Fibroblast of lung (primary cell): ENCODE measurements at regions not wholly inside any gene's neighbourhood (a gene's known extent, or its start where the extent isn't known, plus 50 kb on each side); places are given as distances from the start of the nearest gene placed in this dataset.

Experiments
- DNase-seq, 2 donors: peaks; one replicate each; pipeline versions ENCODE4 v3.0.0 to v3.0.0-alpha.2; 2010; ENCODE audit warnings: low read depth in 2 of 2
- H2AFZ ChIP-seq: 2 replicates; pipeline ENCODE4 v1.5.1; 2012; ENCODE audit warnings: low read length, control low read depth, inconsistent platforms
- H3K27ac ChIP-seq: 2 replicates; pipeline ENCODE4 v1.5.1; 2011; ENCODE audit warnings: low read length, control low read depth; ENCODE audit not compliant: insufficient read depth
- H3K27me3 ChIP-seq: 2 replicates; pipeline ENCODE4 v1.5.1; 2011; ENCODE audit warnings: mild to moderate bottlenecking, low read length; ENCODE audit not compliant: control insufficient read depth, insufficient read depth
- H3K36me3 ChIP-seq: 2 replicates; pipeline ENCODE4 v1.5.1; 2011; ENCODE audit warnings: low read length; ENCODE audit not compliant: control insufficient read depth, insufficient read depth
- H3K4me1 ChIP-seq: 2 replicates; pipeline ENCODE4 v1.5.1; 2011; ENCODE audit warnings: low read length; ENCODE audit not compliant: control insufficient read depth, insufficient read depth; ENCODE audit errors: extremely low read depth
- H3K4me2 ChIP-seq: 2 replicates; pipeline ENCODE4 v1.5.1; 2011; ENCODE audit warnings: low read length, control low read depth; ENCODE audit not compliant: insufficient read depth; ENCODE audit errors: extremely low read depth
- H3K4me3 ChIP-seq, 4 experiments: fragments of 200-600 bp in 1 of 4; sonication (generic) in 1 of 4; replicated peaks in 1 of 4; 2 replicates each; pipeline ENCODE4 v1.5.1; 2011 to 2016; ENCODE audit warnings: low read length in 4 of 4, low read depth in 3 of 4, mild to moderate bottlenecking in 3 of 4, control low read depth in 2 of 4, inconsistent platforms in 1 of 4, mixed read lengths in 1 of 4; ENCODE audit not compliant: insufficient read depth in 1 of 4; ENCODE audit errors: control extremely low read depth in 1 of 4
- H3K79me2 ChIP-seq: 2 replicates; pipeline ENCODE4 v1.5.1; 2012; ENCODE audit warnings: mild to moderate bottlenecking, low read length, inconsistent platforms; ENCODE audit not compliant: control insufficient read depth, insufficient read depth
- H3K9ac ChIP-seq: 2 replicates; pipeline ENCODE4 v1.5.1; 2011; ENCODE audit warnings: mild to moderate bottlenecking, low read length, control low read depth; ENCODE audit not compliant: insufficient read depth
- H3K9me3 ChIP-seq: 2 replicates; pipeline ENCODE4 v1.5.1; 2012; ENCODE audit warnings: low read depth, low read length; ENCODE audit not compliant: control insufficient read depth, insufficient read depth
- H4K20me1 ChIP-seq: 2 replicates; pipeline ENCODE4 v1.5.1; 2011; ENCODE audit warnings: low read length; ENCODE audit not compliant: control insufficient read depth, insufficient read depth; ENCODE audit errors: extremely low read depth
- CTCF ChIP-seq, 2 donors: IDR thresholded peaks in 1 of 2; conservative IDR thresholded peaks in 1 of 2; 1 replicate in 1 of 2; 2 replicates in 1 of 2; pipeline ENCODE4 v1.5.1; 2011 to 2012; ENCODE audit warnings: low read length in 2 of 2, control low read depth in 1 of 2, inconsistent platforms in 1 of 2, low read depth in 1 of 2, mild to moderate bottlenecking in 1 of 2
- EZH2 ChIP-seq: IDR thresholded peaks from 2 replicates; pipeline ENCODE4 v1.5.1; 2012; ENCODE audit warnings: low read length, control low read depth, mild to moderate bottlenecking; ENCODE audit errors: missing control alignments

GRCh38 chr4:36753048-36753447 is 471.6 kb downstream of the DTHD1 start:
- H3K27ac ChIP-seq = no peak overlapping the region
- H2AFZ ChIP-seq = no peak overlapping the region
- no peaks in the 10 kb centered on the region for H3K9me3 ChIP-seq
- no peaks in the 10 kb centered on the region for H4K20me1 ChIP-seq
- H3K4me3 ChIP-seq = no peak overlapping the region
- no peaks in the 10 kb centered on the region for H3K27me3 ChIP-seq
- H3K9ac ChIP-seq = no peak overlapping the region
- H3K4me2 ChIP-seq = no peak overlapping the region
- H3K36me3 ChIP-seq = no peaks in the 10 kb centered on the region
- no peak for TF ChIP-seq EZH2
- no peak for TF ChIP-seq CTCF (conservative IDR thresholded peaks at IDR 0.05 in 1 of 2, IDR thresholded peaks at IDR 0.05 in 1 of 2; ENCODE audit: low read depth in 1 of 2, low read length in 2 of 2)
- no peaks in the 10 kb centered on the region for H3K79me2 ChIP-seq
- no peak for DNase-seq
- no peaks in the 10 kb centered on the region for H3K4me1 ChIP-seq

GRCh38 chr4:36757580-36758311 is 476.3 kb downstream of the DTHD1 start:
- DNase-seq = no peak
- no peaks in the 10 kb centered on the region for H3K4me1 ChIP-seq
- no peaks in the 10 kb centered on the region for H3K79me2 ChIP-seq
- no peak overlapping the region for H3K4me3 ChIP-seq
- TF ChIP-seq EZH2 (no peak), CTCF (conservative IDR thresholded peaks at IDR 0.05 in 1 of 2, IDR thresholded peaks at IDR 0.05 in 1 of 2; ENCODE audit: low read depth in 1 of 2, low read length in 2 of 2) (no peak)
- no peak overlapping the region for H3K9ac ChIP-seq
- H3K9me3 ChIP-seq = no peaks in the 10 kb centered on the region
- H3K27me3 ChIP-seq = no peaks in the 10 kb centered on the region
- H4K20me1 ChIP-seq = no peaks in the 10 kb centered on the region
- H3K27ac ChIP-seq = no peak overlapping the region
- H3K4me2 ChIP-seq = no peak overlapping the region
- no peak overlapping the region for H2AFZ ChIP-seq
- no peaks in the 10 kb centered on the region for H3K36me3 ChIP-seq

- Histone ChIP-seq H3K27ac (no peak overlapping the region), H4K20me1 (no peaks in the 10 kb centered on the region), H3K4me1 (no peaks in the 10 kb centered on the region), H3K79me2 (no peaks in the 10 kb centered on the region), H2AFZ (no peak overlapping the region), H3K4me2 (no peak overlapping the region), H3K9me3 (no peaks in the 10 kb centered on the region), H3K4me3 (no peak overlapping the region), H3K27me3 (no peaks in the 10 kb centered on the region), H3K9ac (no peak overlapping the region), H3K36me3 (no peaks in the 10 kb centered on the region)
- no peak for TF ChIP-seq CTCF (conservative IDR thresholded peaks at IDR 0.05 in 1 of 2, IDR thresholded peaks at IDR 0.05 in 1 of 2; ENCODE audit: low read depth in 1 of 2, low read length in 2 of 2)
- no peak for DNase-seq
Observed at GRCh38 chr4:36758312-36759178, 477.1 kb downstream of the DTHD1 start.
